NCI-H1436 (cell line): ENCODE measurements at regions not wholly inside any gene's neighbourhood (a gene's known extent, or its start where the extent isn't known, plus 50 kb on each side); places are given as distances from the start of the nearest gene placed in this dataset.
"Not testable (repeated sequence)": the region's sequence is repeated elsewhere in the genome, so short reads cannot be mapped to it uniquely, and the experiment has no call there.

Experiments used
- DNase-seq: peaks from one replicate; lab custom pipeline; 2025; lab: John Stamatoyannopoulos, UW

GRCh38 chr14:46147452-46147851, 504.1 kb downstream of the RPL10L start:
- no peak for DNase-seq

- DNase-seq = no peak
These were observed 504.6 kb downstream of the RPL10L start for GRCh38 chr14:46147024-46147423.

GRCh38 chr14:46140445-46140844, 511.1 kb downstream of the RPL10L start:
- DNase-seq = no peak

- DNase-seq = no peak
These were observed 511.9 kb downstream of the RPL10L start for GRCh38 chr14:46139649-46140048.

GRCh38 chr14:46137786-46138185, 513.8 kb downstream of the RPL10L start:
- DNase-seq = no peak

- no peak for DNase-seq
These were observed 515.1 kb downstream of the RPL10L start for GRCh38 chr14:46136456-46136855.

- DNase-seq = no peak
These were observed 543.4 kb downstream of the RPL10L start for GRCh38 chr14:46108228-46108627.

- DNase-seq = not testable (repeated sequence)
These were observed 550.7 kb downstream of the RPL10L start for GRCh38 chr14:46100901-46101300.

- no peak for DNase-seq
These were observed 559.8 kb downstream of the RPL10L start for GRCh38 chr14:46091819-46092218.

GRCh38 chr14:46087604-46088003, 564.0 kb downstream of the RPL10L start:
- DNase-seq = no peak

- DNase-seq = no peak
These were observed 577.5 kb downstream of the RPL10L start for GRCh38 chr14:46074061-46074460.

- peak; percentile 63 for DNase-seq
These were observed 587.7 kb downstream of the RPL10L start for GRCh38 chr14:46063872-46064271.

- DNase-seq = no peak
These were observed 592.5 kb downstream of the RPL10L start for GRCh38 chr14:46058964-46059563.

- DNase-seq = no peak
These were observed 593.8 kb downstream of the RPL10L start for GRCh38 chr14:46057799-46058198.

- DNase-seq = no peak
These were observed 597.1 kb downstream of the RPL10L start for GRCh38 chr14:46054526-46054925.

GRCh38 chr14:46053221-46053620, 598.4 kb downstream of the RPL10L start:
- DNase-seq = no peak

GRCh38 chr14:46051796-46052195, 599.8 kb downstream of the RPL10L start:
- DNase-seq = no peak

- DNase-seq = no peak
These were observed 603.5 kb downstream of the RPL10L start for GRCh38 chr14:46048127-46048526.

GRCh38 chr14:46036099-46036498, 615.5 kb downstream of the RPL10L start:
- no peak for DNase-seq

GRCh38 chr14:46034305-46034704, 617.3 kb downstream of the RPL10L start:
- DNase-seq = no peak

- no peak for DNase-seq
These were observed 632.6 kb downstream of the RPL10L start for GRCh38 chr14:46018846-46019420.

GRCh38 chr14:46008348-46008747, 643.2 kb downstream of the RPL10L start:
- DNase-seq = no peak

- DNase-seq = no peak
These were observed 653.0 kb downstream of the RPL10L start for GRCh38 chr14:45998554-45998953.

- DNase-seq = no peak
These were observed 661.3 kb downstream of the RPL10L start for GRCh38 chr14:45990252-45990651.
